Bone marrow (tissue), 2 donors: ENCODE measurements at regions not wholly inside any gene's neighbourhood (a gene's known extent, or its start where the extent isn't known, plus 50 kb on each side); places are given as distances from the start of the nearest gene placed in this dataset.

Source experiments
- DNase-seq, 2 donors: peaks; one replicate each; lab custom pipeline; 2025; lab: John Stamatoyannopoulos, UW

- DNase-seq = peak in 1 of 2 donors; percentile 50
Measured at GRCh38 chr6:47360388-47360787, 50.7 kb upstream of the TNFRSF21 start.

GRCh38 chr6:47362857-47363461, 53.3 kb upstream of the TNFRSF21 start:
- no peak for DNase-seq

- DNase-seq = no peak
Measured at GRCh38 chr6:47363736-47364135, 54.0 kb upstream of the TNFRSF21 start.

- DNase-seq = peak in 1 of 2 donors; percentile 37
Measured at GRCh38 chr6:47366335-47366890, 56.7 kb upstream of the TNFRSF21 start.

- DNase-seq = no peak
Measured at GRCh38 chr6:47371139-47371869, 61.6 kb upstream of the TNFRSF21 start.

- DNase-seq = no peak
Measured at GRCh38 chr6:47371870-47372255, 62.2 kb upstream of the TNFRSF21 start.

GRCh38 chr6:47372318-47372717, 62.6 kb upstream of the TNFRSF21 start:
- no peak for DNase-seq

- peak in 1 of 2 donors; percentile 39 for DNase-seq
Measured at GRCh38 chr6:47375426-47375825, 65.7 kb upstream of the TNFRSF21 start.

- no peak for DNase-seq
Measured at GRCh38 chr6:47376930-47377329, 67.2 kb upstream of the TNFRSF21 start.

- no peak for DNase-seq
Measured at GRCh38 chr6:47377971-47378370, 68.3 kb upstream of the TNFRSF21 start.

- DNase-seq = no peak
Measured at GRCh38 chr6:47379328-47379727, 69.6 kb upstream of the TNFRSF21 start.

GRCh38 chr6:47380251-47380650, 70.5 kb upstream of the TNFRSF21 start:
- no peak for DNase-seq

- DNase-seq = no peak
Measured at GRCh38 chr6:47381036-47381435, 71.3 kb upstream of the TNFRSF21 start.

- DNase-seq = no peak
Measured at GRCh38 chr6:47383360-47383759, 73.7 kb upstream of the TNFRSF21 start.

- DNase-seq = no peak
Measured at GRCh38 chr6:47391675-47392074, 82.0 kb upstream of the TNFRSF21 start.

GRCh38 chr6:47392251-47392650, 82.5 kb upstream of the TNFRSF21 start:
- DNase-seq = no peak

GRCh38 chr6:47396401-47397069, 81.1 kb upstream of the CD2AP start:
- DNase-seq = no peak

GRCh38 chr6:47400581-47400980, 77.0 kb upstream of the CD2AP start:
- DNase-seq = no peak

- no peak for DNase-seq
Measured at GRCh38 chr6:47402081-47402480, 75.5 kb upstream of the CD2AP start.

GRCh38 chr6:47403056-47403455, 74.5 kb upstream of the CD2AP start:
- DNase-seq = no peak

- no peak for DNase-seq
Measured at GRCh38 chr6:47403801-47404200, 73.8 kb upstream of the CD2AP start.

- no peak for DNase-seq
Measured at GRCh38 chr6:47404435-47404834, 73.2 kb upstream of the CD2AP start.

- DNase-seq = no peak
Measured at GRCh38 chr6:47405273-47405672, 72.3 kb upstream of the CD2AP start.
